MM.1S (cell line): ENCODE measurements at regions not wholly inside any gene's neighbourhood (a gene's known extent, or its start where the extent isn't known, plus 50 kb on each side); places are given as distances from the start of the nearest gene placed in this dataset.

ENCODE experiments used
- DNase-seq: peaks from one replicate; pipeline ENCODE4 v3.0.0-alpha.2; 2015
- H2AFZ ChIP-seq: fragments of 300-600 bp; sonication (generic); 2 replicates; pipeline ENCODE4 v1.6.0; 2016; ENCODE audit warnings: antibody characterized with exemption, low read length
- H3F3A ChIP-seq: fragments of 300-600 bp; sonication (generic); 2 replicates; pipeline ENCODE4 v1.6.1; 2016; ENCODE audit warnings: mild to moderate bottlenecking, antibody characterized with exemption, low read length, moderate library complexity, mixed read lengths; ENCODE audit not compliant: insufficient read depth
- H3K27ac ChIP-seq: fragments of 300-600 bp; sonication (generic); 2 replicates; pipeline ENCODE4 v1.5.1; 2016; ENCODE audit warnings: mild to moderate bottlenecking, low read length
- H3K27me3 ChIP-seq: fragments of 300-600 bp; sonication (generic); replicated peaks from 2 replicates; pipeline ENCODE4 v1.6.0; 2016; ENCODE audit warnings: low read length; ENCODE audit not compliant: insufficient read depth
- H3K36me3 ChIP-seq: fragments of 300-600 bp; sonication (generic); replicated peaks from 2 replicates; pipeline ENCODE4 v1.6.1; 2016; ENCODE audit warnings: mild to moderate bottlenecking, low read length, mixed read lengths; ENCODE audit not compliant: insufficient read depth
- H3K4me1 ChIP-seq: fragments of 300-600 bp; sonication (generic); 2 replicates; pipeline ENCODE4 v1.6.1; 2016; ENCODE audit warnings: low read length, mixed read lengths
- H3K4me2 ChIP-seq: fragments of 300-600 bp; sonication (generic); 2 replicates; pipeline ENCODE4 v1.6.0; 2016; ENCODE audit warnings: low read depth, low read length
- H3K4me3 ChIP-seq: fragments of 300-600 bp; sonication (generic); 2 replicates; pipeline ENCODE4 v1.5.1; 2016; ENCODE audit warnings: low read length, mixed read lengths
- H3K79me2 ChIP-seq: fragments of 300-600 bp; sonication (generic); 2 replicates; pipeline ENCODE4 v1.6.1; 2016; ENCODE audit warnings: mixed run types, low read length, mixed read lengths
- H3K9ac ChIP-seq: fragments of 300-600 bp; sonication (generic); 2 replicates; pipeline ENCODE4 v1.6.1; 2016; ENCODE audit warnings: low read length, mixed read lengths
- H3K9me2 ChIP-seq: fragments of 300-600 bp; sonication (generic); replicated peaks from 2 replicates; pipeline ENCODE4 v1.6.1; 2016; ENCODE audit warnings: mild to moderate bottlenecking, low read length, mixed read lengths; ENCODE audit not compliant: insufficient read depth
- H3K9me3 ChIP-seq: fragments of 300-600 bp; sonication (generic); replicated peaks from 2 replicates; pipeline ENCODE4 v1.6.1; 2016; ENCODE audit warnings: mild to moderate bottlenecking, low read length, mixed read lengths; ENCODE audit not compliant: insufficient read depth
- H4K20me1 ChIP-seq: fragments of 300-600 bp; sonication (generic); 2 replicates; pipeline ENCODE4 v1.6.1; 2016; ENCODE audit warnings: mild to moderate bottlenecking, low read length, moderate library complexity, mixed read lengths; ENCODE audit not compliant: insufficient read depth
- CTCF ChIP-seq: fragments of 300-600 bp; sonication (generic); IDR thresholded peaks from 2 replicates; pipeline ENCODE4 v1.5.1; 2016; ENCODE audit warnings: antibody characterized with exemption, low read length, mixed read lengths
- EZH2 ChIP-seq: fragments of 300-600 bp; sonication (generic); optimal IDR thresholded peaks from 2 replicates; pipeline ENCODE3; 2017; ENCODE audit warnings: low read depth, mild to moderate bottlenecking, antibody characterized with exemption, low read length, mixed read lengths
- EZH2phosphoT487 ChIP-seq: fragments of 300-600 bp; sonication (generic); IDR thresholded peaks from 2 replicates; pipeline ENCODE4 v1.6.1; 2018; ENCODE audit warnings: antibody characterized with exemption, low read length

GRCh38 chr13:47454986-47455385 lies 546.1 kb downstream of the SUCLA2 start:
- H3K36me3 ChIP-seq, result no peaks in the 10 kb centered on the region
- no peaks in the 10 kb centered on the region for H3K9me2 ChIP-seq
- H2AFZ ChIP-seq, result no peak overlapping the region
- no peak overlapping the region for H3K27ac ChIP-seq
- no peak overlapping the region for H3K9ac ChIP-seq
- no peak for DNase-seq
- no peaks in the 10 kb centered on the region for H3K79me2 ChIP-seq
- H3K27me3 ChIP-seq, result no peaks in the 10 kb centered on the region
- H3K4me1 ChIP-seq, result no peaks in the 10 kb centered on the region
- H4K20me1 ChIP-seq, result no peaks in the 10 kb centered on the region
- TF ChIP-seq CTCF, result no peak
- TF ChIP-seq EZH2phosphoT487, result no peak
- H3K9me3 ChIP-seq, result no peaks in the 10 kb centered on the region
- H3K4me3 ChIP-seq, result no peak overlapping the region
- no peaks in the 10 kb centered on the region for H3F3A ChIP-seq
- no peak overlapping the region for H3K4me2 ChIP-seq

GRCh38 chr13:47437406-47437805 lies 540.6 kb upstream of the HTR2A start:
- Histone ChIP-seq H3K4me3 (no peak overlapping the region), H3K27me3 (no peaks in the 10 kb centered on the region), H3K9me3 (no peaks in the 10 kb centered on the region), H3K9ac (no peak overlapping the region), H2AFZ (no peak overlapping the region), H3K79me2 (no peaks in the 10 kb centered on the region), H3K27ac (no peak overlapping the region), H3K9me2 (no peaks in the 10 kb centered on the region), H3K36me3 (no peaks in the 10 kb centered on the region), H3K4me1 (no peaks in the 10 kb centered on the region), H3F3A (no peaks in the 10 kb centered on the region), H4K20me1 (no peaks in the 10 kb centered on the region), H3K4me2 (no peak overlapping the region)
- DNase-seq, result no peak
- TF ChIP-seq EZH2phosphoT487 (no peak), EZH2 (no peak), CTCF (no peak)

GRCh38 chr13:47433461-47434005 lies 536.7 kb upstream of the HTR2A start:
- Histone ChIP-seq H3K36me3 (no peaks in the 10 kb centered on the region), H3K4me2 (no peak overlapping the region), H2AFZ (no peak overlapping the region), H3K4me1 (no peaks in the 10 kb centered on the region), H3K9me3 (no peaks in the 10 kb centered on the region), H3F3A (no peaks in the 10 kb centered on the region), H3K27ac (no peak overlapping the region), H3K79me2 (no peaks in the 10 kb centered on the region), H3K9ac (no peak overlapping the region), H3K9me2 (no peaks in the 10 kb centered on the region), H3K27me3 (no peaks in the 10 kb centered on the region), H3K4me3 (no peak overlapping the region), H4K20me1 (no peaks in the 10 kb centered on the region)
- no peak for TF ChIP-seq CTCF
- no peak for TF ChIP-seq EZH2phosphoT487
- TF ChIP-seq EZH2, result no peak
- no peak for DNase-seq
